ENCODE measurements at regions not wholly inside any gene's neighbourhood (a gene's known extent, or its start where the extent isn't known, plus 50 kb on each side); places are given as distances from the start of the nearest gene placed in this dataset.

DNA sequence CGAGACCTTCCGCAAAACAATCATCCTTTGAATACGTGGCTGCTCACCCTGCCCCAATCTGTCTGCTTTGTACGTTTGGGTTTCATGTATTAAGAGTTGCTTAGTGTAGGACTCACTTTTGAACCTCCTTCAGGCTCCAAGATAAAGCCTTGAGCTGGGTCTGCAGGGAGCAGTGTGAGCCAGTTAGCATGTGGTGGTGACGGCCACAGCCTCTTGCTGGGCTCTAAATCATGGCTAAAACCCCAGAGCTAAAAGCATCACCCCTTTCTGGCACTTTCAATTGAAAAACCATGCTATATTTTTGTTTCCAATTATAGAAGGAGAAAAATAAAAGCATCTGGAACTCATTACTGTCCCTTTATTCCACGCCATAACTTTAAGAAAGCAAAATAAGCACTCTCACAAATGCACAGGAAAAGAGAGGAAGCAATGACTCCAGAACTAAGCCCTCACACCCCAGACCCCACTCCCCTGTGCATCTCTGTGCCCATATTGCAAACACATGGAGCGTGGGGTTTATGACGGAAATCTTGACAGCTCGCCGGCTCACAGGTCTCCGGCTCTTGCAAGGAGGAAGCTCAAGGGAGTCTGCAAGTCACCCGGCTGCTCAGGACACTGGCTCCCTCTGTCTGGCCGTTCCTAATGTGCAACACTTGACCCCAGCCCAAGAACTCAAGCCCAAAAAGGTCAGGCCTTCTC is 135.5 kb downstream of the MIS18A start:
- TF ChIP-seq EZH2 (IDR thresholded peaks at IDR 0.05; ENCODE audit: low read length): no peak
- TF ChIP-seq, protein P1, sequence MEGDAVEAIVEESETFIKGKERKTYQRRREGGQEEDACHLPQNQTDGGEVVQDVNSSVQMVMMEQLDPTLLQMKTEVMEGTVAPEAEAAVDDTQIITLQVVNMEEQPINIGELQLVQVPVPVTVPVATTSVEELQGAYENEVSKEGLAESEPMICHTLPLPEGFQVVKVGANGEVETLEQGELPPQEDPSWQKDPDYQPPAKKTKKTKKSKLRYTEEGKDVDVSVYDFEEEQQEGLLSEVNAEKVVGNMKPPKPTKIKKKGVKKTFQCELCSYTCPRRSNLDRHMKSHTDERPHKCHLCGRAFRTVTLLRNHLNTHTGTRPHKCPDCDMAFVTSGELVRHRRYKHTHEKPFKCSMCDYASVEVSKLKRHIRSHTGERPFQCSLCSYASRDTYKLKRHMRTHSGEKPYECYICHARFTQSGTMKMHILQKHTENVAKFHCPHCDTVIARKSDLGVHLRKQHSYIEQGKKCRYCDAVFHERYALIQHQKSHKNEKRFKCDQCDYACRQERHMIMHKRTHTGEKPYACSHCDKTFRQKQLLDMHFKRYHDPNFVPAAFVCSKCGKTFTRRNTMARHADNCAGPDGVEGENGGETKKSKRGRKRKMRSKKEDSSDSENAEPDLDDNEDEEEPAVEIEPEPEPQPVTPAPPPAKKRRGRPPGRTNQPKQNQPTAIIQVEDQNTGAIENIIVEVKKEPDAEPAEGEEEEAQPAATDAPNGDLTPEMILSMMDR (optimal IDR thresholded peaks at IDR 0.05 in 1 of 3, IDR thresholded peaks at IDR 0.05 in 1 of 3, conservative IDR thresholded peaks at IDR 0.05 in 1 of 3; ENCODE audit: extremely low read depth in 1 of 3, insufficient read depth in 2 of 3, low read length in 3 of 3): no peak

All from keratinocyte (primary cell).